GM04504 (cell line): ENCODE measurements at regions not wholly inside any gene's neighbourhood (a gene's known extent, or its start where the extent isn't known, plus 50 kb on each side); places are given as distances from the start of the nearest gene placed in this dataset.
"Not testable (repeated sequence)": the region's sequence is repeated elsewhere in the genome, so short reads cannot be mapped to it uniquely, and the experiment has no call there.

Source experiments
- DNase-seq: peaks from one replicate; pipeline ENCODE4 v3.0.0-alpha.2; 2012; ENCODE audit warnings: low read depth

DNA sequence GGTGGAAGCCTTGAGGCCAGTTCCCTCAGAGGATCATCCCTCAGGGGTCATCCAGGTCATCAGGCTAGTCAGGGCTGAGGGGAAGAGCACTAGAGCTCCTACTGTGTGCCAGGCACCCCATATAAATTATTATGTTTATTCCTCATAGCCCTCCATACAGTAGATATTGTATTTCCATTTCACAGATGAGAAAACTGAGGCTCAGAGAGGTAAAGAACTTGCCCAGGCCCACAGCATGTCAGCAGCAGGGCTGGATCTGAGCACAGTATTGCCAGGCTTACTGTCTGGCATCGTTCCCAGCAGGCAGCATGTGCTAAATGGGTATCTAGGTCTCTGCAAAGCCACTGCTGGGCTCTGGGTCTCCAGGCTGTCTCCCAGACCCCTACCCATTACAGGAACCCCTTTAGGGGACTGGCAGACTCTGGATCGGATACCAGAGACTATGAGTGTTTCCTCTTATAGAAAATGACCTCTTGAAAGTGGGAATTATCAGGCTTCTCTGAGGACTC lies 153.3 kb downstream of the PTPRU start:
- DNase-seq: no peak

DNA sequence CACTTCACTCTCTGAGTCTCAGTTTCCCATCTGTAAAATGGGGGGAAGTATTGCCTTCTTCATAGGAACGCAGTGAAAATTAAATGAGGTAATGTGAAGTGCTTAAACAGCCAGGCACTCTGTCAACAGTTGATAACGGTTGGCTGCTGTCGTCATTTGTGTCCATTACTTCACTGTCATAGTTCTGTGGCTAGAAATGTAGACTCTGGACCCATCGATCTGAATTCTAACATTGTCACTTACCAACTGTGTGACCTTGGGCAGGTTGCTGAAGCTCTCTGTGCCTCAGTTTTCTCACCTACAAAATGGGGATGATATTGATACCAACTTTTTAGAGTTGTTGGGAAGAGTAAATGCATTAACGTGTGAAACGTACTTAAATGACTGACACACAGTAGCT lies 152.6 kb downstream of the PTPRU start:
- DNase-seq: no peak

DNA sequence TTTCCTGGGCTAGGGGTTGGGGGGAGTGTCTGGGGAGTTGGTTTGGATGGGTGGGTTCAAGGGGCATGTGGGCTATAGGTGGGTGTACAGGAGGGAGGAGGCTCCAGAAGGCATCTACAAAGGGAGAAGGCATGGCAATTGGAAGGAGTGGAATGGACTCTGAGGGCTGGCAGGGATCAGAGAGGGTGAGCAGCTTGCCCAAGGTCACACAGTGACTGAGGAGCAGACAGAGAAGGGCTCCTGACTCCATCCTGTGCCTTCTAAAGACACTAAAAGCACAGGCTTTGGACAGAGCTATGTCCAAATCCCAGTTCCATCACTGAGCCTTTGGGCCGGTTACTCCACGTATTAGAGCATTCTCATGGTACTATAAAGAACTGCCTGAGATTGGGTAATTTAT lies 151.8 kb downstream of the PTPRU start:
- no peak for DNase-seq

DNA sequence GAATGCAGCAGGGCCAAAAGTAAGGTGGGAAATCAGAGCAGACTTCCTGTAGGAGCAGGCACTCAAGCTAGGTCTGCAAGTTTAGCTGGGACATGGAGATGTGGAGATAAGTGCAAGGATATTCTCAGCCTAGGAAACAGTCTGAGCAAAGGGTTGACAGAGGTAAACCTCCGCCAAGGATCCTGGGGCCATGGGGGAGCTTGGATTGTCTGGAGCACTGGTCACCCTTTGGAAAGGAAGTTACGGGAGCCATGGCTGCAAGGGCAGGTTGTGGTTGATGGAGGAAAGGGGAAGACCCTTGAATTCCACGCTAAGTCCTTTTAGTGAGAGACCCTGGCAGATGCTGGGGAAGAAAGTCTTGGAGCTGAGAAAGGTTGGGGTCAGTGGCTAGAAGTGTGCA lies 150.9 kb downstream of the PTPRU start:
- no peak for DNase-seq

DNA sequence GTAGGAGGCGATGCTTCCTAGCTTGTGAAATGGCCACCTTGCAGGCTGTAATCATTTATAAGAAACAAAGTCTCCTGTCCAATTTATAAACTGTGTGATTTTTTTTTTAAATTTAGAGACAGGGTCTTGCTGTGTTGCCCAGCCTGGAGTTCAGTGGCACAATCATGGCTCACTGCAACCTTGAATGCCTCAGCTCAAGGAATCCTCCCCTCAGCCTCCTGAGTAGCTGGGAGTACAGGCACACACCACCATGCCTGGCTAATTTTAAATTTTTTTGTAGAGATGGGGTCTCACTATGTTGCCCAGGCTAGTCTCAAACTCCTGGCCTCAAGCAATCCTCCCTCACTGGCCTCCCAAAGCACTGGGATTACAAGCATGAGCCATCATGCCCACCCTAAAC lies 150.1 kb downstream of the PTPRU start:
- DNase-seq: not testable (repeated sequence)

DNA sequence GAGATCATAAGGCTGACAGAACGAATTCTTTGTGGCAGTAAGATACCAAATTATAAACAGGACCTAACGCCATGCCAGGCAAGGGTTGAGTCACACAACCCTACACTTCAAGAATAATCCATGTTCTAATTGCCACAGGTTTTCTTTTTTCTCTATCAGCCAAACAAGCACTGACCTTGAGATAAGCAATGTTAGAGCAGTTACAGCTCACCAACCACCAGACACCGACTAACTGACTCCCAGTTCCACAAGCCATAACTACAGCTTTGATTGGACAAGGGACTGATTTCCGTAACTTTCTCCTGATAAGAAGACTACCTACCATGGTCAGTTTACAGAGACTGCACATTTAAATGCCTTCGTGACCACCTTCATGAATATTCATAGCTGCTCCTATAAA lies 149.6 kb downstream of the PTPRU start:
- DNase-seq: no peak

DNA sequence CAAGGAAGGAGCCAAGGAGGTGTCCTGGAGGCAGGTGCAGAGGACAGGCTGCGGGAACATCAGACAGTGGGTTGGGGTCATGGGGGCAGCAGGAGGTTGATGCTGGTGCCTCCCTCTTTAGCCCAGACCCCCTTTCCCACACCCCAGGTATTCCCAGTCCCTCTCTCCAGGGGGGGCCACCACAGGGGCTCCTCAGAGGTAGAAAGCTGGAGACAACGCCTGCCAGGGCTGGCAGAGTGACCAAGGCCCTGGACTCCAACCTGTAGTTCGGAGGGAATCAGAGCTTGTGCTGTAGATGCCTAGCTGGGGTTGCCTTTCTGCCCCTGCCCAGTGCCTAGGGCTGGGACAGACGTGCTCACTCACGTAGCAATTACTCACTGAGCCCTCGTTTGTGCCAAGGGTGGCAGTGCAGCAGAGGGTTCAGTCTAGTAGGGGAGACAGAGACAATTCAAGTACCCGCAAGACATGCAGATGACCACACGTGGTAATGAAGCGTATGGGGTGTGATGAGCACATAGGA lies 148.2 kb downstream of the PTPRU start:
- DNase-seq: no peak

DNA sequence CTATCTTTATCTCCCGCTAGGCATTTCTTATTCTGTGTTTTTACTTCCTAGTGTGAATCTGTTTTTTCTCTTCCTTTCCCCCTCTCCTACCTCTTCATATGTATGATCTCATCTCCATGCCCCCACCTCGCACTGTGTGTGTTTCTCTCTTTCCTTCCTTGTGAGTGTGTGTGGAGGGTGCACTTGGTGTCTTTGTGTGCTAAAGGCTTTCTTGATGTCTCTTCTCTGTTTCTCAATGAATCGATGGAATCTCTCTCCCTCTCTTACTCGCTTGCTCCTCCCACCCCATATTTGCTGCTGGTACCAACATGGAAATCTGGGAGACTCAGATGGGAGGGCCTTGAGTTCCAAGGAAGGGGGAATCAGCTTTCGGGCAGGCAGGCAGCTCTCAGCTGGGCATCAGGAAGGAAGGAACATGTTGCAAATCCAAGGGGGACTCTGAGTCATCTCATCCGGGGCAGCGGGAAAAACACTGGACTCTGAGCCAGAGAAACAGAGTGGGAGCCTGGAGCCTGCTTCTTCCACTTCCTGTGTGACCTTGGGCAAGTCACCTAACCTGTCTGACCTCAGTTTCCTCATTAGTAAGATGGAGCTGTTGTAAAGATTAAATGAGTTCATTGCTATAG lies 147.5 kb downstream of the PTPRU start:
- DNase-seq: no peak

DNA sequence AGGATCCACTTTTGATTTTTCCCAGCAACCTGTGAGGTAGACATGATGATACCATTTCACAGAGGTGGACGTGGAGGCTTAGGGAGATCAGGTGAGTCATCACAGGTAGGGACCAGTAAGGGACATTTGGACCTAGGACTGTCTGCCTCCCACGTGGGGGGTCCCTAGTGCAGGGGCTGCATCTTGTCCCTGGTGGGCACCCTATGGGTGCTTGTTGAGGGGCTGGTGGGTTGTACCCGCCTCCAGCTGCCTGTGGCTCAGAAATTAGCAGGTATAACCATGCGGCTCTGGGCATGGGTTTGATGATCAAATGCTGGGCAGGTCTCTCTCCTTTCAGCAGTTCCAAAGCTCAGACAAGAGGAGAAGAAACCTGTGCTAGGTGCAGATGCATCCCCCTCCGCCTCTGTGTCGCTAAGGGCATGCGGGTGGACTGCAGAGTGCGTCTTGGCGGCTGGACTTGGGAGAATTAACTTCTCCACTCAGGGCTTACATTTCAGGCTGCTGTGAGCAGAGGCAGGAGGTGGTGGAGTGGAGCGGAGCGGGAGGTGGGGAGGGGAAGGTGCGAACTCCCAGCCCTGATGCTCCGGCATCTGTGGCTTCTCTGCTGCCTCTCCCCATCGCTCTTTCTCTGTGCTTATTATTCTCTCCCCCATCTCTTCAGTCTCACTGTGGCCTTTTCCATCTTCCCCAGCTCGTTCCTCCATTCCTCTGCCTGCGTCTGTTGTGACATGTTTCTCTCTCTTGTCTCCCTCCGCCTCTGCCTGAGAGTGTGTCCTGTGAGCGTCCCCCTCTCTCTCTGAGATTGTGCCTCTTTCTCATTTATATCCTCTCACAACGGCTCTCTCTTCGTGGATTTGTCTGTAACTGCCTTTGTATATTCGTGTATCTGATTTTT lies 146.8 kb downstream of the PTPRU start:
- no peak for DNase-seq

DNA sequence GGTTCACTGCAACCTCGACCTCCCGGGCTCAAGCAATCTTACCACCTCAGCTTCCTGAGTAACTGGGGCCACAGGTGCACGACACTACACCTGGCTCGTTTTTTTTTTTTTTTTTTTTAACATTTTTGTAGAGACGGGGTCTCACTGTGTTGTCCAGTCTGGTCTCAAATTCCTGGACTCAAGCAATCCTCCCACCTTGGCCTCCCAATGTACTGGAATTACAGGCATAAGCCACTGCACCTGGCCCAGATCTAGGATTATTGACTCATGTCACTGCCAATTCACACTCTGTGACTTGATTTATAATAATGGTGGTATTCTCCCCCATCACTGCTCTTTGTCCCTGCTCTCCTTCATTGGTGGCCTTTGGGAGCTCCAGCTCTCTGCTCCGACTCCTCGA lies 145.1 kb downstream of the PTPRU start:
- DNase-seq: no peak

DNA sequence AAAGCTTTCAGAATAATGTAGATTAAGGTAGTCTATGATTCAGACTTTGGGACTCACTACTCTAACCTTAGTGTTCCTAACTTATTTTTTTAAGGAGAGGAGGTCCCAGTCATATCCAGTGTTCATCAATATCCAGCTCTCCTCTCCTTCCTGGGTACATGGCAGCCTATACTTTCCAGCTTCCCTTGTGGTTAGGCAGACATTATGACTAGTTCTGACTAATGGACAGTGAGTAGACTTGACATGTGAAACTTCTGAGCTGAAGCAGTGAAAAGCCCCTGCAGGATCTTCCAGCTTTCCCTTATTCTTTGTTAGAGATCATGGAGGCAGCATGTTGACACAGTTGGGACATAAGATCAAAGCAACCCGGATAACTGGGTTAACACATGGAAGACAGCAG lies 144.2 kb downstream of the PTPRU start:
- DNase-seq: no peak

DNA sequence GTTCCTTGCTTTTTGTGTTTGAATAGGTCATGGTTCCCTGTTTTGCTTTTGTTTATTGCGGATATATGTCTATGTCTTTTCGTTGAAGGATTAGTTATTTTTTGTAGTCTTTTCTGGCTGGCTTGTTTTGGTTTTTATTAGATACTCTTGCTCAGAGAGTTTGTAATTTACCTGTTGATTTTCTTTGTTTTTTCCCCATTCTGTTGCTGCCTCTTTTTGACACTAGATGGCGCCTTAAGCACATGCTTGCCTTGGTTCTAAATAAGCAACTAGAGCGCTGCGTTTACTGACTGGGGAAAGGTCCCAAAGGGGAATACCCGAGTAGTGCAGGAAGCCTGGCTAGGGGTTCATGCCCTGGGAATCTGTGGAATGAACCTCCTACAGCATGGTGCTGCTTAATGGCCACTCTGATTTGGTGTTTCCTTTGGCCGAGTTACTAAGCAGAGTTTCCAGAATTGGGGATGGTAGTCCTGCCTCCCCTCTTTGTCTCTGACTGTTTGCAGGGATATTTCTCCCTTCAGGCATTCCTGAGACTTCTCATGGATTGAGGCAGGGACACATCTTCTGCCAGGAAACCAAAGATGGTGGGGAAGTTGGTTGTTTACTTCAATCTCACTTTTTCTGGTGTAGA lies 143.2 kb downstream of the PTPRU start:
- DNase-seq: no peak
